HG03066 (cell line): ENCODE measurements at regions not wholly inside any gene's neighbourhood (a gene's known extent, or its start where the extent isn't known, plus 50 kb on each side); places are given as distances from the start of the nearest gene placed in this dataset.

Experiments
- ATAC-seq: cut with Tn5 transposase; IDR thresholded peaks from one replicate; pipeline ENCODE4 v1.9.1; 2021; ENCODE audit warnings: low read depth; ENCODE audit not compliant: unreplicated experiment

GRCh38 chr3:117531078-117531767 is 821.6 kb downstream of the TUSC7 start:
- ATAC-seq: no peak

GRCh38 chr3:117532268-117532667 is 822.7 kb downstream of the TUSC7 start:
- ATAC-seq: no peak

- ATAC-seq: no peak
Observed at GRCh38 chr3:117534138-117534537, 824.6 kb downstream of the TUSC7 start.

DNA sequence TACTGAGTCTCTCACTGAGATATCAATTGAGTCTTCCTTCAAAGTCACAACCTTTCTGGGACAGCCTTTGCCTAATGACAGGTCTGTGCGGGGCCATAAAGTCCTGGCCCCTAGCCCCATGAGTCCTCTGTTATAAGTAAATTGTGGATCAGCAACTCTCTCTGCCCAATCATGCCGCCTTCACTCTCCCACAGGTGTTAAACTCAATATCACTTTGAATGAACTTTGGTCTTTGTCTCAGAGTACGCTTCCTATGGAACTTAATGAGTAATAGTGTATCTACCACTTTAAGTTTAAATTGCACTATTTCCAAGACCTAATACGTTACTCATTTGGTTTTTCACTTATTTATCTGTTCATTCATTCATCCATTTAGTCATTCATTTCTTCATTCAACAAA is 826.4 kb downstream of the TUSC7 start:
- no peak for ATAC-seq

DNA sequence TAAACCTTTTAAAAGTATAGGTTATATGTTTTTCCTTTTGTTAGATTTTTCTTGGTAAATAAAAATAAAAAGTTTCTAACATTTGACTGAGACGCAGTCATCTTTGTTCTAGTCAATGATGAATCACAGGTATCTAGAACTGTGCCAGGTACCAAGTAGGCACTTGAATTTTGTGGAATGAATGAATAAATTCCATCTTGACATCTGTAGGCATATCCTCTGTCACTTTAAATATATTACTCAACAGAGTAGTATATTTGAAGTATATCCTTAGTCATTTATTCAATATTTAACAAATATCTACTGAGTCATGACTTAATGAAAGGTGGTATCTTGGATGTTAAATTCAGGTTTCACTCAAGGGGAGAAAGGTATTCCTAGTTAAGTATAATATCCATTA is 828.4 kb downstream of the TUSC7 start:
- no peak for ATAC-seq

- no peak for ATAC-seq
Observed at GRCh38 chr3:117539729-117540128, 830.1 kb downstream of the TUSC7 start.

DNA sequence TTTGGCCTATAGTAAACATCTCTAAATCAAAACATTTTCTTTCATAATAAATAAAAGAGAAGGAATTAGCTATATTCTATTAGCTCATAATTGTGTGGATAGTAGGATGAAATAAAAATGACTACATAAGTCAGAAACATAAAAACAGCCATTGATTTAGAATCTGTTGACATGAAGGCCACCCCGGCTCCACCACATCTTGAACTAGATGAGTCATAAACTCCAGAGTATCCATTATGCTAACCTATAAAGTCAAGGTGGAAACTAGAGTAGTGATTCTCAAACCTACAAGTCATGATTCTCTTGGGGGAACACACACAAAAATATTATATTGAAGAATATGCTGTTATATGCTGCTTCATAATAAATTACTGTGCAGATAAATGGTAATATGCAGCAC is 831.0 kb downstream of the TUSC7 start:
- ATAC-seq: no peak

DNA sequence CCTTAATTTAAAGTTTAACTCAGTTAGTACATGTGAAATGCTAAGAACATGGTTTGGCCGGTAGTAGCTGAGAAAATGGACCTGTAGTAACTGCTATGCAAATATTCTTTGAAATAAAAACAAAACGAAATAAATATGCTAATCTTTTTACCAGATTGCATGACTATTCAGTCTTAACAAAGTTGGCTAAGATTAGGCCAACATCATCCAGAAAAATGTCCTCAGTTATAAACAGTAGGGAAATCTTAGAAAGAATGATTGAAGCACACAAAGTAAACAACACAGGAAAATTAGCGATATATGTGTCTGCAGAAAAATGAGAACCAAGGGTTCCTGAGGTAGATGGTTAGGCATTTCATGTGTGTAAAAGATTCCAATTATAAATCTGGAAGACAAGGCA is 832.1 kb downstream of the TUSC7 start:
- ATAC-seq: no peak

GRCh38 chr3:117543521-117543920 is 833.9 kb downstream of the TUSC7 start:
- no peak for ATAC-seq

DNA sequence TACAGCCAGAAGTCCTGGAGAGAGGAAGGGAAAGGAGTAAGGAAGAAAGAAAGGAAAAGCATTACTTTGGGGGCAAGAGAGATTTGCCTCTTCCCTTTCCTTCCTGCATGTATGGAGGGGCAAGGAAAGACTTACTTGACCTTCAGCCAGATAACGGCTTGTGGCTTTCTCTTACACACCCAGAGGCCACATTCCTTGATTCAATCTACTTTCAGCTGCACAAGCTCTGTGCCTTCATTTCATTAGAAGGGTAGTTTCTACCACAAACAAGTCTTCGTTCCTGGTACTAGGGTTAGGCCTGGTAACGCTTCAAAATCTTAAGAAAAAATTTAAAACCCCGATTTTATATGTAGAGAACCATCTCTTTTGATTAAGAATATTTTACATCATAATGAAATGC is 835.9 kb downstream of the TUSC7 start:
- no peak for ATAC-seq

GRCh38 chr3:117547956-117548550 is 838.5 kb downstream of the TUSC7 start:
- no peak for ATAC-seq

DNA sequence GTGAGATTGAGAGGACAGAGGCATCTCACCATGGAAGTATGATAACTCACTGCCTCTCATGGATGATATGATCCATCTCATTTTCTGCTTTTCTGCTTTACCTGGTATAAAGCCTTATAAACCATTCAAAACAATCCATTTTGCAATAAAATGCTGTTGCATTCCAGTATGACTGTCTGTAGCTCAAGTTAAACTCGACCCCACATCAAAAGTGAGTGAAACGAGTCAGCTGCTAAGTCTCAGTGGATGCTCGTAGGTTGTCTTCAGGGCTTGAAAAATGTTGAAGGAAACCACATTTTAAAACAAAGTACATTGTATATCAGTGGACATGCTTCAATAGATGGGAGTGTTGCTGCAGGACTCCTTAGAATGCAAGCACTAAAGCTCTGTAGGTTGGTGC is 839.0 kb downstream of the TUSC7 start:
- no peak for ATAC-seq

- ATAC-seq: no peak
Observed at GRCh38 chr3:117549716-117550115, 840.1 kb downstream of the TUSC7 start.

GRCh38 chr3:117550766-117551165 is 841.2 kb downstream of the TUSC7 start:
- ATAC-seq: no peak

DNA sequence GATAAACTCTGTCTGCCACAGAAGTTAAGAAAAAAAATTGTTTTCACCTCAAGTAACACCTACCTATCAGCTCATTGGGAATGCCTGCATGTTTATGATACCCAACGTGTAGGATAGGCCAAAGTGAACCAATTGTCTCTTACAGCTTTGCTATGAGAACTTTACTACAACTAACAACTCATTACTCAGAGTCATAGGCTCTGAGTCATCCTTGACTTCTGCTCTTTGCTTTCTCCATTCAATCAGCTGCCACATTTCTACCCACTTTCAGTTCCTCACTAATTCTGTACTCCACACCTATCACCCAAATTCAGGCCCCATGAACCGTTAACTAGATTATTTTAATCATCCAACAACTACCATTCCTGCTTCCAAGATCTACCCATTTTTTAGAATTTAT is 843.9 kb downstream of the TUSC7 start:
- ATAC-seq: peak; percentile 96

DNA sequence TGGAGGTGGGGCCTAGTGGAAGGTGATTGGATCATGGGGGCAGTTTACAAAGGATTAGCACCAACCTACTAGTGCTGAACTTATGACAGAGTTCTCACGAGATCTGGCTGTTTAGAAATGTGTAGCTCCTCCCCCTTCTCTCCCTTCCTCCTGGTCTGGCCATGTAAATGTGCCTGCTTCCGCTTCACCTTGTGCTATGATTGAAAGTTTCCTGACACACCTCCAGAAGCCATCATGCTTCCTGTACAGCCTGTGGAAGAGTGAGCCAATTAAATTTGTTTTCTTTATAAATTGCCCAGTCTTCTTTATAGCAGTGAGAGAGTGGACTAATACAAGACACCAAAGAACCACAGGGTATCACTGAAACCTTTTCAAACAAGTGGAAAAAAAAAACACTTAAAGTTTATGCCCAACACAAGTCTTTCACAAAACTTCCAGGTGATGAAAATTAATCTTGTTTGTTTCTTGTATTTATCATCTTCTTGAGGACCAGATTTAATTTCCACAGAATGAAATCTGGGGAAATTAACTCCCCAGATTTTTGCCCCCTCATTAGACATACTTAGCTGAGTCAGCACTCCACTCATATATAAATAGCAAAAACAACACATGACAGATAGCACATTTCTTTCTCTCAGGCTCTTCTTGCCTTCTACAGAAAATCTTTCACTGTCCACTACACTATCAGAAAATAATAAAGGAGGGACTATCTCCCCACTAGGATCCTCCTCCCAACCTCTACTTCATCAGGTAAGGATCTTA is 847.2 kb downstream of the TUSC7 start:
- ATAC-seq: no peak

- no peak for ATAC-seq
Observed at GRCh38 chr3:117557464-117558090, 848.0 kb downstream of the TUSC7 start.

DNA sequence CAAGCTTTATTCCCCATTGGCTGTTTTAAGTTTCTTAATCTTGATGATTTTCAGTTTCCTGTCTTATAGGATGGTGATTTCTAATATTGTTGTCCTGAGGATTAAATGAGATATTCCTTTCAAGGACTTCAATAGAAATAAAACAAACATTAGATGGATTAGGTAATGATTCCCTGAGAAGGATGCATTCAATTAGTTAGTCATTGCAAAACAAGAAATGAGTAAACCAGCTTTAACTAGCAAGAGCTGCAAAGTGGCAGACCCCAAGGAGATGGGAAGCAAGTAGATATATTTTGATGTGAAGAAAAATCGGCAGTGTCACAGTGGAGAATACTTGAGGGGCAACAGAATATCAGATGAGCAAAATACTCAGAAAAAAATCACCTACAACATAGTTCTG is 849.1 kb downstream of the TUSC7 start:
- no peak for ATAC-seq

- ATAC-seq: no peak
Observed at GRCh38 chr3:117562000-117562399, 852.4 kb downstream of the TUSC7 start.

- ATAC-seq: no peak
Observed at GRCh38 chr3:117563063-117563462, 853.5 kb downstream of the TUSC7 start.

DNA sequence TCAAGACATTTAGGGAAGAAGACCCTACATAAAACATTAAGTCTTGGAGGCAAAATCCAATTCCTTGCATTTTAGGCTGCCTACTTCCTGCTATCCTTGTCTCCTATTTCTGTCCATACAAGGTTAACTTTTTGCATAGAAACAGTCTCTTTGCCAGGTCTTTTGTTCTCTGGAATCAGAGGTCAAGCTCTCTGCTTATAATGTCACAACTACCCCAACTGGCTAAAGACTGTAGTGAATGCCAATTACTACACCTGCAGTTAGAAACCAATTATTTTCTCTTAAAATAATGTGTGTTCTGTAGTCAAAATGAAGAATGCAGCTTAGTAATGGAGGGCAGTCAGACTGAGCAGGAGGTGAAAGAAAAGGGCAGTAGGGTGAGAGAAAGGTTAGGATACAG is 856.2 kb downstream of the TUSC7 start:
- no peak for ATAC-seq
